GM12878 (cell line): ENCODE measurements at regions not wholly inside any gene's neighbourhood (a gene's known extent, or its start where the extent isn't known, plus 50 kb on each side); places are given as distances from the start of the nearest gene placed in this dataset.

Experiments
- CUX1 ChIP-seq: IDR thresholded peaks from 2 replicates; pipeline ENCODE4 v1.6.1; 2012; ENCODE audit warnings: improper control_type of control experiment, low read depth, low read length; ENCODE audit not compliant: insufficient replicate concordance
- NFYA ChIP-seq: IDR thresholded peaks from 2 replicates; pipeline ENCODE4 v1.6.1; 2011; ENCODE audit warnings: low read depth, mild to moderate bottlenecking, low read length, improper control_type of control experiment, borderline replicate concordance
- SPI1 ChIP-seq: IDR thresholded peaks from 2 replicates; pipeline ENCODE4 v1.6.1; 2011; ENCODE audit warnings: low read depth, mild to moderate bottlenecking, low read length, moderate library complexity, borderline replicate concordance; ENCODE audit not compliant: insufficient read depth
- SUPT20H ChIP-seq: IDR thresholded peaks from 2 replicates; pipeline ENCODE4 v1.6.1; 2011; ENCODE audit warnings: low read depth, mild to moderate bottlenecking, low read length, moderate library complexity, borderline replicate concordance; ENCODE audit not compliant: control insufficient read depth
- TCF7 ChIP-seq: IDR thresholded peaks from 2 replicates; pipeline ENCODE4 v1.6.1; 2014; ENCODE audit warnings: antibody characterized with exemption, borderline replicate concordance
- YBX1 ChIP-seq: fragments of 450-650 bp; IDR thresholded peaks from 2 replicates; pipeline ENCODE4 v1.6.1; 2016; ENCODE audit warnings: antibody characterized with exemption
- TF ChIP-seq, protein P1 (sequence below): fragments of 450-650 bp; IDR thresholded peaks from 2 replicates; pipeline ENCODE4 v1.6.1; 2014; ENCODE audit warnings: mild to moderate bottlenecking

- TF ChIP-seq CUX1 (no peak), TCF7 (no peak), YBX1 (no peak), SUPT20H (no peak), SPI1 (no peak), NFYA (no peak)
- TF ChIP-seq, protein P1, sequence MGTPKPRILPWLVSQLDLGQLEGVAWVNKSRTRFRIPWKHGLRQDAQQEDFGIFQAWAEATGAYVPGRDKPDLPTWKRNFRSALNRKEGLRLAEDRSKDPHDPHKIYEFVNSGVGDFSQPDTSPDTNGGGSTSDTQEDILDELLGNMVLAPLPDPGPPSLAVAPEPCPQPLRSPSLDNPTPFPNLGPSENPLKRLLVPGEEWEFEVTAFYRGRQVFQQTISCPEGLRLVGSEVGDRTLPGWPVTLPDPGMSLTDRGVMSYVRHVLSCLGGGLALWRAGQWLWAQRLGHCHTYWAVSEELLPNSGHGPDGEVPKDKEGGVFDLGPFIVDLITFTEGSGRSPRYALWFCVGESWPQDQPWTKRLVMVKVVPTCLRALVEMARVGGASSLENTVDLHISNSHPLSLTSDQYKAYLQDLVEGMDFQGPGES: no peak
- TF ChIP-seq, all 136 proteins: peak for 0
Observed at GRCh38 chr3:95055288-95055687, 992.4 kb downstream of the NSUN3 start (continued).
